ENCODE measurements at regions not wholly inside any gene's neighbourhood (a gene's known extent, or its start where the extent isn't known, plus 50 kb on each side); places are given as distances from the start of the nearest gene placed in this dataset.

- no peaks in the 10 kb centered on the region for H3K27me3 ChIP-seq
- no peaks in the 10 kb centered on the region for H3K36me3 ChIP-seq (replicated peaks in 1 of 2)
- no peak overlapping the region for H3K4me3 ChIP-seq
- H3K27ac ChIP-seq, result no peak overlapping the region
- no peak for DNase-seq
- no peaks in the 10 kb centered on the region for H3K4me1 ChIP-seq (replicated peaks in 1 of 2)
- WGBS, 4 donors, result 92 to 96% (median 93%) methylated on average over 2 of the region's 2 CpGs
- intact Hi-C loops (cut with DNase I), result no loop called here
- TF ChIP-seq POLR2A (IDR thresholded peaks at IDR 0.05) (no peak), CTCF (IDR thresholded peaks at IDR 0.05) (no peak)
- no peaks in the 10 kb centered on the region for H3K9me3 ChIP-seq (replicated peaks in 1 of 3)
Measured at GRCh38 chr2:226306969-226307368, 492.7 kb downstream of the IRS1 start.

GRCh38 chr2:226304308-226304707, 495.3 kb downstream of the IRS1 start:
- no peak for DNase-seq
- H3K27ac ChIP-seq, result no peak overlapping the region
- WGBS, 4 donors, result 71 to 88% (median 84%) methylated on average over 3 of the region's 3 CpGs
- TF ChIP-seq POLR2A (IDR thresholded peaks at IDR 0.05), result no peak
- TF ChIP-seq CTCF (IDR thresholded peaks at IDR 0.05), result no peak
- H3K4me1 ChIP-seq (replicated peaks in 1 of 2), result no peaks in the 10 kb centered on the region
- H3K36me3 ChIP-seq (replicated peaks in 1 of 2), result no peaks in the 10 kb centered on the region
- no peaks in the 10 kb centered on the region for H3K27me3 ChIP-seq
- no peaks in the 10 kb centered on the region for H3K9me3 ChIP-seq (replicated peaks in 1 of 3)
- H3K4me3 ChIP-seq, result no peak overlapping the region
- intact Hi-C loops (cut with DNase I), result no loop called here

- no peaks in the 10 kb centered on the region for H3K4me1 ChIP-seq (replicated peaks in 1 of 2)
- no peaks in the 10 kb centered on the region for H3K36me3 ChIP-seq (replicated peaks in 1 of 2)
- H3K9me3 ChIP-seq (replicated peaks in 1 of 3), result no peaks in the 10 kb centered on the region
- no peak overlapping the region for H3K27ac ChIP-seq
- no peak overlapping the region for H3K4me3 ChIP-seq
- intact Hi-C loops (cut with DNase I), result no loop called here
- no peaks in the 10 kb centered on the region for H3K27me3 ChIP-seq
- TF ChIP-seq CTCF (IDR thresholded peaks at IDR 0.05) (no peak), POLR2A (IDR thresholded peaks at IDR 0.05) (no peak)
- WGBS, 4 donors, result 12 to 41% (median 37%) methylated on average over 1 of the region's 1 CpG
- no peak for DNase-seq
Measured at GRCh38 chr2:226303707-226304106, 495.9 kb downstream of the IRS1 start.

GRCh38 chr2:226300196-226300886, 499.3 kb downstream of the IRS1 start:
- WGBS, 4 donors, result 74 to 85% (median 82%) methylated on average over 5 of the region's 5 CpGs
- Histone ChIP-seq H3K27ac (no peak overlapping the region), H3K9me3 (replicated peaks in 1 of 3) (no peaks in the 10 kb centered on the region), H3K27me3 (peaks cover 3% of the 10 kb centered on the region), H3K36me3 (replicated peaks in 1 of 2) (no peaks in the 10 kb centered on the region), H3K4me3 (no peak overlapping the region), H3K4me1 (replicated peaks in 1 of 2) (no peaks in the 10 kb centered on the region)
- TF ChIP-seq CTCF (IDR thresholded peaks at IDR 0.05), result no peak
- TF ChIP-seq POLR2A (IDR thresholded peaks at IDR 0.05), result no peak
- DNase-seq, result no peak
- intact Hi-C loops (cut with DNase I), result no loop called here
